ENCODE measurements at regions not wholly inside any gene's neighbourhood (a gene's known extent, or its start where the extent isn't known, plus 50 kb on each side); places are given as distances from the start of the nearest gene placed in this dataset.

- ATAC-seq (peak; percentile 72), DNase-seq (peak; percentile 15)
- intact Hi-C loops (cut with micrococcal nuclease), result no loop called here
- ChIA-PET POLR2A (no interaction called here), CTCF (interaction anchor here (1.5 kb wide), 1 partner anchor 12 kb away, joined by 4 read pairs; no protein-coding TSS in a partner anchor)
- peaks cover 2% of the 10 kb centered on the region for H3K27me3 Mint-ChIP-seq
- H3K36me3 Mint-ChIP-seq (ENCODE audit: low read depth), result no peaks in the 10 kb centered on the region
- no peak overlapping the region for H3K4me3 Mint-ChIP-seq
- TF ChIP-seq CTCF (IDR thresholded peaks at IDR 0.05), result no peak
- H3K4me1 Mint-ChIP-seq (ENCODE audit: low read depth), result no peaks in the 10 kb centered on the region
- H3K9me3 Mint-ChIP-seq, result no peaks in the 10 kb centered on the region
- no peak overlapping the region for H3K27ac Mint-ChIP-seq
These were observed 83.9 kb upstream of the AFDN start for GRCh38 chr6:167742719-167743303.

- Mint-ChIP-seq H3K4me1 (ENCODE audit: low read depth) (no peaks in the 10 kb centered on the region), H3K27ac (no peak overlapping the region), H3K36me3 (ENCODE audit: low read depth) (no peaks in the 10 kb centered on the region), H3K4me3 (no peak overlapping the region), H3K27me3 (no peaks in the 10 kb centered on the region), H3K9me3 (no peaks in the 10 kb centered on the region)
- intact Hi-C loops (cut with micrococcal nuclease), result no loop called here
- no peak for TF ChIP-seq CTCF (IDR thresholded peaks at IDR 0.05)
- POLR2A ChIA-PET, result no interaction called here
- CTCF ChIA-PET, result no interaction called here
- DNase-seq, result no peak
- ATAC-seq, result no peak
These were observed 81.7 kb upstream of the AFDN start for GRCh38 chr6:167744681-167745669.

GRCh38 chr6:167745670-167746389 lies 80.9 kb upstream of the AFDN start:
- Mint-ChIP-seq H3K27ac (no peak overlapping the region), H3K27me3 (no peaks in the 10 kb centered on the region), H3K36me3 (ENCODE audit: low read depth) (no peaks in the 10 kb centered on the region), H3K4me3 (no peak overlapping the region), H3K4me1 (ENCODE audit: low read depth) (no peaks in the 10 kb centered on the region), H3K9me3 (no peaks in the 10 kb centered on the region)
- intact Hi-C loops (cut with micrococcal nuclease), result no loop called here
- TF ChIP-seq CTCF (IDR thresholded peaks at IDR 0.05), result no peak
- POLR2A ChIA-PET, result no interaction called here
- DNase-seq (no peak), ATAC-seq (no peak)
- CTCF ChIA-PET, result no interaction called here

- ATAC-seq, result no peak
- CTCF ChIA-PET, result no interaction called here
These were observed 80.3 kb upstream of the AFDN start for GRCh38 chr6:167746390-167746907.

More at GRCh38 chr6:167746390-167746907, 80.3 kb upstream of the AFDN start:
- no peaks in the 10 kb centered on the region for H3K9me3 Mint-ChIP-seq
- POLR2A ChIA-PET, result no interaction called here
- H3K27me3 Mint-ChIP-seq, result no peaks in the 10 kb centered on the region
- H3K4me3 Mint-ChIP-seq, result no peak overlapping the region
- no peak overlapping the region for H3K27ac Mint-ChIP-seq
- H3K36me3 Mint-ChIP-seq (ENCODE audit: low read depth), result no peaks in the 10 kb centered on the region
- H3K4me1 Mint-ChIP-seq (ENCODE audit: low read depth), result no peaks in the 10 kb centered on the region
- TF ChIP-seq CTCF (IDR thresholded peaks at IDR 0.05), result no peak
- no peak for DNase-seq
- intact Hi-C loops (cut with micrococcal nuclease), result no loop called here
